ENCODE measurements at regions not wholly inside any gene's neighbourhood (a gene's known extent, or its start where the extent isn't known, plus 50 kb on each side); places are given as distances from the start of the nearest gene placed in this dataset.

DNA sequence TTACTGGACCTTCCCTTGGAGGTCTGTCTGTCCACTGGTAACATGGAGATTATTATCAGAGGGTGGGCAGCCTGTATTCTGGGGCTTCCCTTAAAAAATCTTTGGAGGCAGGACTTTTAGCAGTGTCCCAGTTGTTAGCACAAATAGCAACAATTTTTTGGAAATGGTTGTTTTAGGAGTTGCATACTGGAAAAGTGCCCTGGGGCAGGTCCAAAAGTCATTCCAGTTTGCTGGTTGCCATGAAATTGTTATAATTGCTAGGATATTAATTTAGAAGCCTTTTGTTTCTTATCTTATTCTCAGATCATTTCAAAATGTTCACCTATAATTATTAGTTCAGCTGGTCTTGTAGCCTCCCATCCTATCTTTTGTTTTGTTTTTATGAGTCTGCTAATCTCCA lies 71.0 kb downstream of the PTGS2 start:
- no peak for TF ChIP-seq POLR2A (IDR thresholded peaks at IDR 0.05)
- TF ChIP-seq, protein P1, sequence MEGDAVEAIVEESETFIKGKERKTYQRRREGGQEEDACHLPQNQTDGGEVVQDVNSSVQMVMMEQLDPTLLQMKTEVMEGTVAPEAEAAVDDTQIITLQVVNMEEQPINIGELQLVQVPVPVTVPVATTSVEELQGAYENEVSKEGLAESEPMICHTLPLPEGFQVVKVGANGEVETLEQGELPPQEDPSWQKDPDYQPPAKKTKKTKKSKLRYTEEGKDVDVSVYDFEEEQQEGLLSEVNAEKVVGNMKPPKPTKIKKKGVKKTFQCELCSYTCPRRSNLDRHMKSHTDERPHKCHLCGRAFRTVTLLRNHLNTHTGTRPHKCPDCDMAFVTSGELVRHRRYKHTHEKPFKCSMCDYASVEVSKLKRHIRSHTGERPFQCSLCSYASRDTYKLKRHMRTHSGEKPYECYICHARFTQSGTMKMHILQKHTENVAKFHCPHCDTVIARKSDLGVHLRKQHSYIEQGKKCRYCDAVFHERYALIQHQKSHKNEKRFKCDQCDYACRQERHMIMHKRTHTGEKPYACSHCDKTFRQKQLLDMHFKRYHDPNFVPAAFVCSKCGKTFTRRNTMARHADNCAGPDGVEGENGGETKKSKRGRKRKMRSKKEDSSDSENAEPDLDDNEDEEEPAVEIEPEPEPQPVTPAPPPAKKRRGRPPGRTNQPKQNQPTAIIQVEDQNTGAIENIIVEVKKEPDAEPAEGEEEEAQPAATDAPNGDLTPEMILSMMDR (IDR thresholded peaks at IDR 0.05) = no peak

All from heart left ventricle (tissue), 13 donors.